ENCODE measurements at regions not wholly inside any gene's neighbourhood (a gene's known extent, or its start where the extent isn't known, plus 50 kb on each side); places are given as distances from the start of the nearest gene placed in this dataset.

- H3K9me3 Mint-ChIP-seq, result no peaks in the 10 kb centered on the region
- H3K36me3 Mint-ChIP-seq, result no peaks in the 10 kb centered on the region
- Histone ChIP-seq H3K27me3 (ENCODE audit: insufficient read depth, low read length) (no peaks in the 10 kb centered on the region), H3K36me3 (ENCODE audit: insufficient read depth, low read length) (no peaks in the 10 kb centered on the region), H3K4me1 (ENCODE audit: insufficient read depth, low read length) (no peaks in the 10 kb centered on the region), H3K9me3 (ENCODE audit: control insufficient read depth in 1 of 2, low read length in 2 of 2) (no peaks in the 10 kb centered on the region), H3K27ac (ENCODE audit: low read depth, low read length) (no peak overlapping the region), H3K4me3 (ENCODE audit: low read length in 2 of 2) (no peak overlapping the region)
- no peaks in the 10 kb centered on the region for H3K27me3 Mint-ChIP-seq
- intact Hi-C loops (cut with micrococcal nuclease), result no loop called here
- POLR2A ChIA-PET (ENCODE audit: partially characterized antibody), result no interaction called here
- CTCF ChIA-PET (ENCODE audit: partially characterized antibody), result no interaction called here
- H3K27ac Mint-ChIP-seq, result no peak overlapping the region
- no peak for DNase-seq
- no peak overlapping the region for H3K4me3 Mint-ChIP-seq
- no peaks in the 10 kb centered on the region for H3K4me1 Mint-ChIP-seq
These were observed 281.6 kb upstream of the ZFP64 start for GRCh38 chr20:52473186-52473585.

- POLR2A ChIA-PET (ENCODE audit: partially characterized antibody), result no interaction called here
- Mint-ChIP-seq H3K27ac (no peak overlapping the region), H3K4me1 (no peaks in the 10 kb centered on the region), H3K9me3 (no peaks in the 10 kb centered on the region), H3K36me3 (peaks cover 0 to under 1% of the 10 kb centered on the region in 2 donors), H3K4me3 (no peak overlapping the region), H3K27me3 (no peaks in the 10 kb centered on the region)
- no peaks in the 10 kb centered on the region for H3K27me3 ChIP-seq (ENCODE audit: insufficient read depth, low read length)
- no peak overlapping the region for H3K4me3 ChIP-seq (ENCODE audit: low read length in 2 of 2)
- CTCF ChIA-PET (ENCODE audit: partially characterized antibody), result no interaction called here
- no peaks in the 10 kb centered on the region for H3K9me3 ChIP-seq (ENCODE audit: control insufficient read depth in 1 of 2, low read length in 2 of 2)
- H3K36me3 ChIP-seq (ENCODE audit: insufficient read depth, low read length), result no peaks in the 10 kb centered on the region
- no peak overlapping the region for H3K27ac ChIP-seq (ENCODE audit: low read depth, low read length)
- DNase-seq, result no peak
- H3K4me1 ChIP-seq (ENCODE audit: insufficient read depth, low read length), result no peaks in the 10 kb centered on the region
- intact Hi-C loops (cut with micrococcal nuclease), result no loop called here
These were observed 279.0 kb upstream of the ZFP64 start for GRCh38 chr20:52470561-52470960.

- Histone ChIP-seq H3K4me1 (ENCODE audit: insufficient read depth, low read length) (no peaks in the 10 kb centered on the region), H3K27ac (ENCODE audit: low read depth, low read length) (no peak overlapping the region), H3K9me3 (ENCODE audit: control insufficient read depth in 1 of 2, low read length in 2 of 2) (no peaks in the 10 kb centered on the region), H3K36me3 (ENCODE audit: insufficient read depth, low read length) (no peaks in the 10 kb centered on the region), H3K4me3 (ENCODE audit: low read length in 2 of 2) (no peak overlapping the region), H3K27me3 (ENCODE audit: insufficient read depth, low read length) (no peaks in the 10 kb centered on the region)
- H3K4me3 Mint-ChIP-seq, result no peak overlapping the region
- H3K27me3 Mint-ChIP-seq, result no peaks in the 10 kb centered on the region
- intact Hi-C loops (cut with micrococcal nuclease), result no loop called here
- no peak for DNase-seq
- H3K27ac Mint-ChIP-seq, result no peak overlapping the region
- peaks cover 0 to 5% of the 10 kb centered on the region in 2 donors for H3K36me3 Mint-ChIP-seq
- H3K4me1 Mint-ChIP-seq, result no peaks in the 10 kb centered on the region
- peaks cover 0 to 4% (median 0%) of the 10 kb centered on the region in 8 donors for H3K9me3 Mint-ChIP-seq
- POLR2A ChIA-PET (ENCODE audit: partially characterized antibody), result no interaction called here
- CTCF ChIA-PET (ENCODE audit: partially characterized antibody), result no interaction called here
These were observed 277.5 kb upstream of the ZFP64 start for GRCh38 chr20:52469128-52469527.

GRCh38 chr20:52465991-52466390, 274.4 kb upstream of the ZFP64 start:
- no peak overlapping the region for H3K4me3 Mint-ChIP-seq
- Histone ChIP-seq H3K36me3 (ENCODE audit: insufficient read depth, low read length) (no peaks in the 10 kb centered on the region), H3K9me3 (ENCODE audit: control insufficient read depth in 1 of 2, low read length in 2 of 2) (no peaks in the 10 kb centered on the region), H3K4me1 (ENCODE audit: insufficient read depth, low read length) (no peaks in the 10 kb centered on the region), H3K27ac (ENCODE audit: low read depth, low read length) (no peak overlapping the region), H3K27me3 (ENCODE audit: insufficient read depth, low read length) (no peaks in the 10 kb centered on the region), H3K4me3 (ENCODE audit: low read length in 2 of 2) (no peak overlapping the region)
- H3K27me3 Mint-ChIP-seq, result peaks cover 0 to 3% of the 10 kb centered on the region in 2 donors
- H3K27ac Mint-ChIP-seq, result peak overlapping the region in 1 of 7 donors; percentile 58
- peaks cover 0 to 4% (median 0%) of the 10 kb centered on the region in 8 donors for H3K9me3 Mint-ChIP-seq
- H3K36me3 Mint-ChIP-seq, result peaks cover 0 to 5% of the 10 kb centered on the region in 2 donors
- intact Hi-C loops (cut with micrococcal nuclease), result no loop called here
- no peaks in the 10 kb centered on the region for H3K4me1 Mint-ChIP-seq
- CTCF ChIA-PET (ENCODE audit: partially characterized antibody), result no interaction called here
- POLR2A ChIA-PET (ENCODE audit: partially characterized antibody), result interaction anchor here (1.2 kb wide), 1 partner anchor 56 kb away, joined by 4 read pairs; no protein-coding TSS in a partner anchor
- DNase-seq, result no peak

GRCh38 chr20:52461582-52461981, 270.0 kb upstream of the ZFP64 start:
- no peak overlapping the region for H3K27ac ChIP-seq (ENCODE audit: low read depth, low read length)
- H3K4me1 ChIP-seq (ENCODE audit: insufficient read depth, low read length), result no peaks in the 10 kb centered on the region
- no peak overlapping the region for H3K27ac Mint-ChIP-seq
- peaks cover 0 to 6% (median 0%) of the 10 kb centered on the region in 8 donors for H3K9me3 Mint-ChIP-seq
- no peak overlapping the region for H3K4me3 Mint-ChIP-seq
- H3K36me3 ChIP-seq (ENCODE audit: insufficient read depth, low read length), result no peaks in the 10 kb centered on the region
- no peak for DNase-seq
- H3K36me3 Mint-ChIP-seq, result peaks cover 0 to 5% of the 10 kb centered on the region in 2 donors
- CTCF ChIA-PET (ENCODE audit: partially characterized antibody), result no interaction called here
- POLR2A ChIA-PET (ENCODE audit: partially characterized antibody), result no interaction called here
- H3K4me3 ChIP-seq (ENCODE audit: low read length in 2 of 2), result no peak overlapping the region
- H3K27me3 ChIP-seq (ENCODE audit: insufficient read depth, low read length), result no peaks in the 10 kb centered on the region
- H3K4me1 Mint-ChIP-seq, result no peaks in the 10 kb centered on the region
- H3K9me3 ChIP-seq (ENCODE audit: control insufficient read depth in 1 of 2, low read length in 2 of 2), result no peaks in the 10 kb centered on the region
- intact Hi-C loops (cut with micrococcal nuclease), result no loop called here
- H3K27me3 Mint-ChIP-seq, result peaks cover 0 to 3% of the 10 kb centered on the region in 2 donors

- ChIA-PET CTCF (ENCODE audit: partially characterized antibody) (no interaction called here), POLR2A (ENCODE audit: partially characterized antibody) (no interaction called here)
- H3K27ac Mint-ChIP-seq, result no peak overlapping the region
- no peaks in the 10 kb centered on the region for H3K4me1 Mint-ChIP-seq
- DNase-seq, result no peak
- no peak overlapping the region for H3K4me3 Mint-ChIP-seq
- H3K4me1 ChIP-seq (ENCODE audit: insufficient read depth, low read length), result no peaks in the 10 kb centered on the region
- H3K36me3 ChIP-seq (ENCODE audit: insufficient read depth, low read length), result no peaks in the 10 kb centered on the region
- H3K27me3 ChIP-seq (ENCODE audit: insufficient read depth, low read length), result no peaks in the 10 kb centered on the region
- H3K4me3 ChIP-seq (ENCODE audit: low read length in 2 of 2), result no peak overlapping the region
- intact Hi-C loops (cut with micrococcal nuclease), result loop anchor here (10.0 kb wide), 1 partner anchor 56 kb away; no protein-coding TSS in a partner anchor
- no peaks in the 10 kb centered on the region for H3K9me3 ChIP-seq (ENCODE audit: control insufficient read depth in 1 of 2, low read length in 2 of 2)
- no peaks in the 10 kb centered on the region for H3K36me3 Mint-ChIP-seq
- peaks cover 0 to 3% of the 10 kb centered on the region in 2 donors for H3K27me3 Mint-ChIP-seq
- H3K27ac ChIP-seq (ENCODE audit: low read depth, low read length), result no peak overlapping the region
- H3K9me3 Mint-ChIP-seq, result peaks cover 0 to 6% (median 0%) of the 10 kb centered on the region in 8 donors
These were observed 267.6 kb upstream of the ZFP64 start for GRCh38 chr20:52459150-52459549.

GRCh38 chr20:52457826-52458225, 266.2 kb upstream of the ZFP64 start:
- no peaks in the 10 kb centered on the region for H3K4me1 ChIP-seq (ENCODE audit: insufficient read depth, low read length)
- H3K36me3 Mint-ChIP-seq, result no peaks in the 10 kb centered on the region
- no peak for DNase-seq
- intact Hi-C loops (cut with micrococcal nuclease), result loop anchor here (10.0 kb wide), 1 partner anchor 57 kb away; no protein-coding TSS in a partner anchor
- peaks cover 0 to 3% of the 10 kb centered on the region in 2 donors for H3K27me3 Mint-ChIP-seq
- H3K27ac Mint-ChIP-seq, result no peak overlapping the region
- no peaks in the 10 kb centered on the region for H3K27me3 ChIP-seq (ENCODE audit: insufficient read depth, low read length)
- ChIA-PET CTCF (ENCODE audit: partially characterized antibody) (interaction anchor here (0.7 kb wide), 1 partner anchor 23 kb away, joined by 4 read pairs; no protein-coding TSS in a partner anchor), POLR2A (ENCODE audit: partially characterized antibody) (interaction anchor here (1.5 kb wide), 1 partner anchor 47 kb away, joined by 3 read pairs; no protein-coding TSS in a partner anchor)
- H3K27ac ChIP-seq (ENCODE audit: low read depth, low read length), result no peak overlapping the region
- no peaks in the 10 kb centered on the region for H3K4me1 Mint-ChIP-seq
- no peaks in the 10 kb centered on the region for H3K9me3 ChIP-seq (ENCODE audit: control insufficient read depth in 1 of 2, low read length in 2 of 2)
- H3K4me3 ChIP-seq (ENCODE audit: low read length in 2 of 2), result no peak overlapping the region
- peaks cover 0 to 6% (median 0%) of the 10 kb centered on the region in 8 donors for H3K9me3 Mint-ChIP-seq
- H3K4me3 Mint-ChIP-seq, result no peak overlapping the region
- no peaks in the 10 kb centered on the region for H3K36me3 ChIP-seq (ENCODE audit: insufficient read depth, low read length)
